Osteoblast (primary cell): ENCODE measurements at regions not wholly inside any gene's neighbourhood (a gene's known extent, or its start where the extent isn't known, plus 50 kb on each side); places are given as distances from the start of the nearest gene placed in this dataset.

Experiments
- DNase-seq: peaks from one replicate; pipeline ENCODE4 v3.0.0; 2011; ENCODE audit warnings: low spot score, mixed read lengths; ENCODE audit not compliant: insufficient read length; ENCODE audit errors: missing footprints
- H2AFZ ChIP-seq: 2 replicates; pipeline ENCODE4 v1.6.0; 2011; ENCODE audit warnings: mild to moderate bottlenecking, low read length
- H3K27ac ChIP-seq: 2 replicates; pipeline ENCODE4 v1.5.1; 2011; ENCODE audit warnings: mild to moderate bottlenecking, low read depth, low read length, moderate library complexity
- H3K27me3 ChIP-seq: 2 replicates; pipeline ENCODE4 v1.6.0; 2012; ENCODE audit warnings: mild to moderate bottlenecking, control low read depth, inconsistent platforms, low read length, moderate library complexity; ENCODE audit not compliant: insufficient read depth
- H3K36me3 ChIP-seq: 2 replicates; pipeline ENCODE4 v1.5.1; 2011; ENCODE audit warnings: mild to moderate bottlenecking, low read length, control low read depth, moderate library complexity; ENCODE audit not compliant: insufficient read depth
- H3K4me1 ChIP-seq: 2 replicates; pipeline ENCODE4 v1.5.1; 2011; ENCODE audit warnings: mild to moderate bottlenecking, low read length, control low read depth, moderate library complexity; ENCODE audit not compliant: insufficient read depth
- H3K4me2 ChIP-seq: 2 replicates; pipeline ENCODE4 v1.6.0; 2011; ENCODE audit warnings: mild to moderate bottlenecking, low read length; ENCODE audit not compliant: insufficient read depth
- H3K4me3 ChIP-seq: fragments of 200-600 bp; sonication (generic); 3 replicates; pipeline ENCODE4 v1.5.1; 2012; ENCODE audit warnings: mild to moderate bottlenecking, low read length, inconsistent platforms; ENCODE audit not compliant: insufficient read depth
- H3K79me2 ChIP-seq: 2 replicates; pipeline ENCODE4 v1.6.0; 2012; ENCODE audit warnings: mild to moderate bottlenecking, low read length, control low read depth, inconsistent platforms; ENCODE audit not compliant: insufficient read depth
- H3K9me3 ChIP-seq: 2 replicates; pipeline ENCODE4 v1.5.1; 2011; ENCODE audit warnings: low read depth, low read length, control low read depth
- H4K20me1 ChIP-seq: 2 replicates; pipeline ENCODE4 v1.6.0; 2012; ENCODE audit warnings: mild to moderate bottlenecking, low read length, control low read depth; ENCODE audit not compliant: insufficient read depth
- TF ChIP-seq, protein P1 (sequence below): IDR thresholded peaks from 2 replicates; pipeline ENCODE4 v1.5.1; 2011; ENCODE audit warnings: mild to moderate bottlenecking, low read depth, low read length, moderate library complexity; ENCODE audit errors: extremely low read depth

DNA sequence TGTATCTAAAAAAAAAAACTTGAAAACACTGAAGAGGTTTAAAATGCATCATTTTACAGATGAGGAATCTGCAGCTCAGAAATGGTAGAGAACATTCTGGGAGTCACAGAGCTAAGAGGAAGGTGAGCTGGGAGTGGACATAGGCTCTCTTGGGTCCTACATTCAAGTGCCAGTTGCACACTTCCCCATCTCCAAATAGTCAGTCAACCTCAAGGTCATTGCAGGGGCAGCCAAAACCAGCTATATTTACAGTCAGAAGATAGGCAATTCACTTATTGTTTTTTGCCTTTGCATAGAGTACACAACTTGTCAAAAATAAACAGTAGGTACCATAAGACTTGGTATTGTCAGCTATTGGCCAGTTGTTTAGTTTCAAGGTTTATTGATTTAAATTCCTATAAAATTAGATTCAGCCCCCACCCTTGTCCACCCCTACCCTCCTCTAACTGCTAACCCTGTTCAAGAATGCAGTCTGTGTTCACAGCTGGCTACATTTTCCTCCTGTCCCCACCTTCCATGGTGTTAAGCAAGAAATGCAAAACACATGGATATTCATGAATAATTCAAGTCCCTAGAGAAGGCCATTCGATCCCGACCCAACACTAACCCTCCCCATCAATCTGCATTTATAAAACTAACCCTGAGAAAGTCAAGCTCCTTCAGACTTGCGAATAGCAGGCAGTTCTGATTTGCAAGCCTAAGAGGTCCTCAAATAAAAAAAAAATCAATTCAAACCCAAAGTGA is 567.0 kb upstream of the MCTP2 start:
- H3K4me2 ChIP-seq, result no peak overlapping the region
- no peaks in the 10 kb centered on the region for H3K79me2 ChIP-seq
- H4K20me1 ChIP-seq, result no peaks in the 10 kb centered on the region
- no peak for DNase-seq
- TF ChIP-seq, protein P1, sequence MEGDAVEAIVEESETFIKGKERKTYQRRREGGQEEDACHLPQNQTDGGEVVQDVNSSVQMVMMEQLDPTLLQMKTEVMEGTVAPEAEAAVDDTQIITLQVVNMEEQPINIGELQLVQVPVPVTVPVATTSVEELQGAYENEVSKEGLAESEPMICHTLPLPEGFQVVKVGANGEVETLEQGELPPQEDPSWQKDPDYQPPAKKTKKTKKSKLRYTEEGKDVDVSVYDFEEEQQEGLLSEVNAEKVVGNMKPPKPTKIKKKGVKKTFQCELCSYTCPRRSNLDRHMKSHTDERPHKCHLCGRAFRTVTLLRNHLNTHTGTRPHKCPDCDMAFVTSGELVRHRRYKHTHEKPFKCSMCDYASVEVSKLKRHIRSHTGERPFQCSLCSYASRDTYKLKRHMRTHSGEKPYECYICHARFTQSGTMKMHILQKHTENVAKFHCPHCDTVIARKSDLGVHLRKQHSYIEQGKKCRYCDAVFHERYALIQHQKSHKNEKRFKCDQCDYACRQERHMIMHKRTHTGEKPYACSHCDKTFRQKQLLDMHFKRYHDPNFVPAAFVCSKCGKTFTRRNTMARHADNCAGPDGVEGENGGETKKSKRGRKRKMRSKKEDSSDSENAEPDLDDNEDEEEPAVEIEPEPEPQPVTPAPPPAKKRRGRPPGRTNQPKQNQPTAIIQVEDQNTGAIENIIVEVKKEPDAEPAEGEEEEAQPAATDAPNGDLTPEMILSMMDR, result no peak
- H3K9me3 ChIP-seq, result peaks cover 2% of the 10 kb centered on the region
- H3K36me3 ChIP-seq, result no peaks in the 10 kb centered on the region
- no peak overlapping the region for H2AFZ ChIP-seq
- H3K4me1 ChIP-seq, result no peaks in the 10 kb centered on the region
- no peaks in the 10 kb centered on the region for H3K27me3 ChIP-seq
- H3K4me3 ChIP-seq, result no peak overlapping the region
- H3K27ac ChIP-seq, result no peak overlapping the region

DNA sequence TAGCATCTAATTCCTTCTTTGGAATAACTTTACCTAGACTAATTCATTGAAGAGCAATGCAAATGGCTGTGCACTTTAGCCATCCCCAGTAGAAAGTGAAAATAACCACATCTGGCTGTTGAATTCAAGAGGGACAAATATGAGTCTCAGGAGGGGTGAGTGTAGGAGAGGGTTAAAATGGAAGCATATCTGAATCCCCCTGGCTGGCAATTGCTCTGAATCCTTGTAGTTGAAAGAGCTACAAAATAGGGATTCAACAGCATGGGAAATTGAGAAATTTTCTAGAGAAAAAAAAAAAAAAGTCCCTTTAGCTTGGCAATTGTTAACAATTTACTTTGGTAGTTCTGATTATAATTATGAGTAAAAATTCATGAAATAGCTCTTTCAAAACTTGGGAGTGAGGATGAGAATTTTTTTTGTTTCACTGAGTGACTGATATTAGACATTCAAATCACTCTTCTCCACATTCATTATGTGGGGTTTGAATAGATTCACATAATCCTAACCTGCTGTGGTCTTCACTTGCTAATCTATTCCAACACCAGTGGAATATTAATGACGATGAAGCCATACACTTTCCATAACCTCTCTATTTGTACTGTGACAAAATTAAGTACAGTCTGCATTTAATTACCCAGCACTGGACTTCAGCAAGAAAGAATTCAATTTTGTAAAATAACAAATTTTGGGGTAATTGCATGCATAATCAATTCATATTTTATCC is 569.0 kb upstream of the MCTP2 start:
- Histone ChIP-seq H3K4me1 (no peaks in the 10 kb centered on the region), H3K79me2 (no peaks in the 10 kb centered on the region), H3K36me3 (no peaks in the 10 kb centered on the region), H3K9me3 (peaks cover 2% of the 10 kb centered on the region), H2AFZ (no peak overlapping the region), H3K27me3 (no peaks in the 10 kb centered on the region), H3K27ac (no peak overlapping the region), H4K20me1 (no peaks in the 10 kb centered on the region), H3K4me2 (no peak overlapping the region), H3K4me3 (no peak overlapping the region)
- TF ChIP-seq, protein P1, result no peak
- no peak for DNase-seq

DNA sequence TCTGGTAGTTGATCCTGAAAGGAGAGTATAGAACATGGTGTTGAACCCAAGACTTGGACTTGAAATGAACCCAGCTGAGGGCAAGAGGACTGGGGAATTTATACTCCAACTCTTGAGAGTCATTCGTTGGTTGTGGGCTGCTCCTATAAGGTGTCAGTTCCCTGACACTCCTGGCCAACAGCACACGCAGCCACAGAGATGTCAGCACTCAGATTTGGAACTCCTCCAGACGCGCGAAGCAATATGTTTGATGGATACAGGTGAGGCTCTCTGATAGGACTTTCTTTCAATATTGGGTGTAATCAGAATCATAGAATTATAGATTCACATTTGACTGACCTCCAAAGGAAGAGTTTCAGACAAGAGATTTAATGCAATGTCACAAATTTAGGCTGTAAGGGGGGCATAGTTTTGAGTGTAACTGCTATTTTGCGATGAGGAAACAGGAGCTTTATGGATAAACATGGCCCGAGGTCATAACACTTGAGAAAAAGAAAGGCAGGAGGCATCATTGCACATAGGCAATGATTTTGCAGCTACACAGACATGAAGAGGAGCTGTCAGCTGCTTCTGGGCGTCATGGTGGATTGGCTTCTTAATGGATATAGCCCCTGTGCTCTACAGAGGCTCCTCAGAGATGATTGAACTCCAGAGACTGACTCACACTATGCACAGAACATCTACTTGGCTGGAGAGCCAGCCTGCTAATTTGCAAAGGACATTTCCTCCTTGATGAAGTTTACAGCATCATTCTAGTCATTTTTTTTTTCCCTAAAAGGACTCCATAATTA is 569.2 kb upstream of the RGMA start:
- TF ChIP-seq, protein P1, result no peak
- H3K4me2 ChIP-seq, result no peak overlapping the region

DNA sequence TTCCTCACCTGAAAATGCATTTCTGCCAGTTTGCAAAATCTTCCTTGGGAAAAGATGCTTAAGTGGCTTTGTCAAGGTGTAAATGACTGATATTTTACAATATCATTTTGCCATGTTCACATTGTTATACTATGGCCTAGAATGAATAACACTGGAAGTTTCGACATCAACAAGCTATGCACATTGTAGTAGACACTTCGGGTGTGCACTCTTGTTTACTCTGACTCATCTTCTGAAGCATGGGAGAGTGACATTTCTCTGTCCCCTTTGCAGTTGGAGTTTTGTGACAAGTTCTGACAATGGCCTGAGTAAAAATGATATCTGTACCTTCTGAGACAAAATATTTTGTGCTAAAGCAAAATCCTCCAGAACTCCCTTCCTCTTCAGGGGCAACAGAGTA is 567.0 kb upstream of the RGMA start:
- DNase-seq, result no peak
- no peaks in the 10 kb centered on the region for H3K36me3 ChIP-seq
- no peak overlapping the region for H3K4me2 ChIP-seq
- H3K4me3 ChIP-seq, result no peak overlapping the region
- no peaks in the 10 kb centered on the region for H4K20me1 ChIP-seq
- no peaks in the 10 kb centered on the region for H3K79me2 ChIP-seq
- H3K27me3 ChIP-seq, result no peaks in the 10 kb centered on the region
- H2AFZ ChIP-seq, result no peak overlapping the region
- H3K4me1 ChIP-seq, result no peaks in the 10 kb centered on the region
- H3K9me3 ChIP-seq, result peaks cover 6% of the 10 kb centered on the region
- TF ChIP-seq, protein P1, result no peak
- no peak overlapping the region for H3K27ac ChIP-seq

More for the DNA sequence above, 569.2 kb upstream of the RGMA start:
- H3K4me3 ChIP-seq, result no peak overlapping the region
- H3K4me1 ChIP-seq, result no peaks in the 10 kb centered on the region
- H3K27ac ChIP-seq, result no peak overlapping the region
- H4K20me1 ChIP-seq, result no peaks in the 10 kb centered on the region
- H3K9me3 ChIP-seq, result peaks cover 4% of the 10 kb centered on the region
- H2AFZ ChIP-seq, result no peak overlapping the region
- H3K27me3 ChIP-seq, result no peaks in the 10 kb centered on the region
- DNase-seq, result no peak
- no peaks in the 10 kb centered on the region for H3K79me2 ChIP-seq
- H3K36me3 ChIP-seq, result no peaks in the 10 kb centered on the region
